ENCODE measurements at regions not wholly inside any gene's neighbourhood (a gene's known extent, or its start where the extent isn't known, plus 50 kb on each side); places are given as distances from the start of the nearest gene placed in this dataset.
"Not testable (repeated sequence)": the region's sequence is repeated elsewhere in the genome, so short reads cannot be mapped to it uniquely, and the experiment has no call there.

DNA sequence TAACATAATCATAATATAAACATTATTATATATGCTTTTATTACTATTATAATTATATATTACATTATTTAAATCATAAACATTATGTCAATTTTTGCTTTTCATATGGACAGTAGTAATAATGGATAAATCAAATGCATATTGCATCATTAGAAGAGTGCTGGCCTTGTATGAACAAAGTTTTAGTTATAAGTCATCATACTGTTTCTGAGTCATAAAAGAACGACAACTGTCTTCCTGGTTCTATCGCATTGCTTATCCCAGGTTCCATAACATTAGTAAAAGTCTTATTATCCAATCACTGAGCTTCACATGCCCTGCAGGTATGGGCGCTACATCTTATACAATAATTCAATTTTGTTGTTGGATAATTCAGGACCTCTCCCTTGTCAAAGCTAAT lies 225.8 kb downstream of the SPATA31A1 start:
- TF ChIP-seq, protein P1, sequence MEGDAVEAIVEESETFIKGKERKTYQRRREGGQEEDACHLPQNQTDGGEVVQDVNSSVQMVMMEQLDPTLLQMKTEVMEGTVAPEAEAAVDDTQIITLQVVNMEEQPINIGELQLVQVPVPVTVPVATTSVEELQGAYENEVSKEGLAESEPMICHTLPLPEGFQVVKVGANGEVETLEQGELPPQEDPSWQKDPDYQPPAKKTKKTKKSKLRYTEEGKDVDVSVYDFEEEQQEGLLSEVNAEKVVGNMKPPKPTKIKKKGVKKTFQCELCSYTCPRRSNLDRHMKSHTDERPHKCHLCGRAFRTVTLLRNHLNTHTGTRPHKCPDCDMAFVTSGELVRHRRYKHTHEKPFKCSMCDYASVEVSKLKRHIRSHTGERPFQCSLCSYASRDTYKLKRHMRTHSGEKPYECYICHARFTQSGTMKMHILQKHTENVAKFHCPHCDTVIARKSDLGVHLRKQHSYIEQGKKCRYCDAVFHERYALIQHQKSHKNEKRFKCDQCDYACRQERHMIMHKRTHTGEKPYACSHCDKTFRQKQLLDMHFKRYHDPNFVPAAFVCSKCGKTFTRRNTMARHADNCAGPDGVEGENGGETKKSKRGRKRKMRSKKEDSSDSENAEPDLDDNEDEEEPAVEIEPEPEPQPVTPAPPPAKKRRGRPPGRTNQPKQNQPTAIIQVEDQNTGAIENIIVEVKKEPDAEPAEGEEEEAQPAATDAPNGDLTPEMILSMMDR (IDR thresholded peaks at IDR 0.05): not testable (repeated sequence)
- not testable (repeated sequence) for TF ChIP-seq POLR2A (IDR thresholded peaks at IDR 0.05)
